ENCODE measurements at regions not wholly inside any gene's neighbourhood (a gene's known extent, or its start where the extent isn't known, plus 50 kb on each side); places are given as distances from the start of the nearest gene placed in this dataset.

GRCh38 chr18:10215446-10215845 is 239.0 kb upstream of the APCDD1 start:
- Histone ChIP-seq H3K9me3 (no peaks in the 10 kb centered on the region), H3K4me3 (no peak overlapping the region), H3K36me3 (no peaks in the 10 kb centered on the region), H3K4me1 (no peaks in the 10 kb centered on the region), H3K27ac (no peak overlapping the region), H3K27me3 (no peaks in the 10 kb centered on the region), H3K9ac (ENCODE audit: low read depth in 2 of 2, low read length in 2 of 2) (no peak overlapping the region)
- intact Hi-C loops (cut with DNase I) = no loop called here
- DNase-seq = no peak
- TF ChIP-seq CTCF (IDR thresholded peaks at IDR 0.05) = no peak

DNA sequence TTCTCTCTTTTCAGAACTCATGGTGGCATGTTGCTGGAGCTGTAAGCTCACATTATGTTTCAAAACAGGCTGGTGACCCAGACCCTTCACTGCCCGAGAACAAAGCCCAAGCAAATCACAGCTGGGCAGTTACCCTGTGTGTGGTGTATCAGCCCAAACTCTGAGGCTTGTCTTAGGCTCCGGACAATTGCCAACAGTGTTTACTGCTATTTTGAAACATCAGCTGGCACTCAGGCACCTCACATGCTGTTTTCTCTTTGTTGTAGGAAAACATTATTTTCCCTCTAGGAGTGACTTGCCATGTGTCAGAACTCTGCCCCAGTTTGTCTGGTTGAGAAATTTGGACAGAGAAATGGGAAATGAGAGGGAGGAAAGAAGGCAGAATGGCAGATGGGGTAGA is 237.6 kb upstream of the APCDD1 start:
- intact Hi-C loops (cut with DNase I) = no loop called here
- no peak overlapping the region for H3K27ac ChIP-seq
- no peaks in the 10 kb centered on the region for H3K36me3 ChIP-seq
- H3K9me3 ChIP-seq = no peaks in the 10 kb centered on the region
- no peak overlapping the region for H3K9ac ChIP-seq (ENCODE audit: low read depth in 2 of 2, low read length in 2 of 2)
- no peaks in the 10 kb centered on the region for H3K4me1 ChIP-seq
- no peaks in the 10 kb centered on the region for H3K27me3 ChIP-seq
- TF ChIP-seq CTCF (IDR thresholded peaks at IDR 0.05) = no peak
- H3K4me3 ChIP-seq = no peak overlapping the region
- DNase-seq = no peak

- no peak overlapping the region for H3K27ac ChIP-seq
- intact Hi-C loops (cut with DNase I) = no loop called here
- H3K9ac ChIP-seq (ENCODE audit: low read depth in 2 of 2, low read length in 2 of 2) = no peak overlapping the region
- TF ChIP-seq CTCF (IDR thresholded peaks at IDR 0.05) = no peak
- no peak for DNase-seq
- H3K36me3 ChIP-seq = no peaks in the 10 kb centered on the region
- H3K9me3 ChIP-seq = no peaks in the 10 kb centered on the region
- H3K4me1 ChIP-seq = no peaks in the 10 kb centered on the region
- no peaks in the 10 kb centered on the region for H3K27me3 ChIP-seq
- no peak overlapping the region for H3K4me3 ChIP-seq
These were observed 237.2 kb upstream of the APCDD1 start for GRCh38 chr18:10217211-10217610.

- Histone ChIP-seq H3K4me3 (no peak overlapping the region), H3K9ac (ENCODE audit: low read depth in 2 of 2, low read length in 2 of 2) (no peak overlapping the region), H3K27me3 (no peaks in the 10 kb centered on the region), H3K27ac (no peak overlapping the region), H3K4me1 (no peaks in the 10 kb centered on the region), H3K9me3 (no peaks in the 10 kb centered on the region), H3K36me3 (no peaks in the 10 kb centered on the region)
- no peak for DNase-seq
- intact Hi-C loops (cut with DNase I) = no loop called here
- no peak for TF ChIP-seq CTCF (IDR thresholded peaks at IDR 0.05)
These were observed 229.1 kb upstream of the APCDD1 start for GRCh38 chr18:10225300-10225699.

DNA sequence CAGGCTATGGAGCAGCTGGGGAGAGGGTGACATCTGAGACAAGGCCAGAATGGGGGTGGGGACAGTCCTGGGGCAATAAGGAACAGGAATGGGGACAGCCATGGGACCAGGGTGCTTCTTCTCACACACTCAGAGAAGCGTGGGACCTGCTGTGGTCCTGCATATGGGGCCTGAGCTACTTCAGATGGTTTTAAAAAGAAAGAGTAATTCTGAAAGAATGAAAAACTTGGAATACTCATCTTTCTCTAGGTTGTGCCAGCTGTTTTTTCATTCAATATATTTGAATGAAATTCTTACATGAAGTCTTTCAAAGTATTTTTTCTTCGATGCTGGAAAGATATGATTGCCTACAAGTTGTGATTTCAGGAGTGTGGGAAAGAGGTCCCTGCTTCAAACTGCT is 227.5 kb upstream of the APCDD1 start:
- no peak for DNase-seq
- no peak overlapping the region for H3K9ac ChIP-seq (ENCODE audit: low read depth in 2 of 2, low read length in 2 of 2)
- H3K36me3 ChIP-seq = no peaks in the 10 kb centered on the region
- H3K27me3 ChIP-seq = no peaks in the 10 kb centered on the region
- no peak overlapping the region for H3K27ac ChIP-seq
- intact Hi-C loops (cut with DNase I) = no loop called here
- no peak for TF ChIP-seq CTCF (IDR thresholded peaks at IDR 0.05)
- H3K9me3 ChIP-seq = no peaks in the 10 kb centered on the region
- no peaks in the 10 kb centered on the region for H3K4me1 ChIP-seq
- no peak overlapping the region for H3K4me3 ChIP-seq

GRCh38 chr18:10228326-10228725 is 226.1 kb upstream of the APCDD1 start:
- Histone ChIP-seq H3K27ac (no peak overlapping the region), H3K9me3 (no peaks in the 10 kb centered on the region), H3K4me3 (no peak overlapping the region), H3K27me3 (no peaks in the 10 kb centered on the region), H3K9ac (ENCODE audit: low read depth in 2 of 2, low read length in 2 of 2) (no peak overlapping the region), H3K4me1 (no peaks in the 10 kb centered on the region), H3K36me3 (no peaks in the 10 kb centered on the region)
- intact Hi-C loops (cut with DNase I) = no loop called here
- DNase-seq = no peak
- no peak for TF ChIP-seq CTCF (IDR thresholded peaks at IDR 0.05)

All from colonic mucosa (tissue), 4 donors.